AG09309 (cell line): ENCODE measurements at regions not wholly inside any gene's neighbourhood (a gene's known extent, or its start where the extent isn't known, plus 50 kb on each side); places are given as distances from the start of the nearest gene placed in this dataset.

ENCODE experiments used
- DNase-seq: peaks from one replicate; pipeline ENCODE4 v3.0.0-alpha.2; 2010; ENCODE audit warnings: low read depth
- H3K4me3 ChIP-seq: 2 replicates; pipeline ENCODE4 v1.5.1; 2011; ENCODE audit warnings: mild to moderate bottlenecking, low read depth, low read length, moderate library complexity; ENCODE audit not compliant: control insufficient read depth
- CTCF ChIP-seq: IDR thresholded peaks from 2 replicates; pipeline ENCODE4 v1.5.1; 2011; ENCODE audit warnings: mild to moderate bottlenecking, low read depth, low read length, inconsistent platforms; ENCODE audit not compliant: insufficient read depth, control insufficient read depth; ENCODE audit errors: missing control alignments

- DNase-seq, result peak; percentile 27
- TF ChIP-seq CTCF, result no peak
- H3K4me3 ChIP-seq, result no peak overlapping the region
Observed at GRCh38 chr2:220434385-220434784, 807.0 kb downstream of the SLC4A3 start.

GRCh38 chr2:220437938-220438337 is 810.5 kb downstream of the SLC4A3 start:
- no peak for DNase-seq
- H3K4me3 ChIP-seq, result no peak overlapping the region
- TF ChIP-seq CTCF, result no peak

- no peak for TF ChIP-seq CTCF
- DNase-seq, result no peak
- H3K4me3 ChIP-seq, result no peak overlapping the region
Observed at GRCh38 chr2:220440731-220441130, 813.3 kb downstream of the SLC4A3 start.

GRCh38 chr2:220441404-220441803 is 814.0 kb downstream of the SLC4A3 start:
- TF ChIP-seq CTCF, result no peak
- no peak for DNase-seq
- H3K4me3 ChIP-seq, result no peak overlapping the region

GRCh38 chr2:220442012-220442411 is 814.6 kb downstream of the SLC4A3 start:
- TF ChIP-seq CTCF, result no peak

GRCh38 chr2:220445429-220446105 is 818.1 kb downstream of the SLC4A3 start:
- no peak overlapping the region for H3K4me3 ChIP-seq
- no peak for TF ChIP-seq CTCF
- no peak for DNase-seq

More at GRCh38 chr2:220442012-220442411, 814.6 kb downstream of the SLC4A3 start:
- no peak for DNase-seq
- no peak overlapping the region for H3K4me3 ChIP-seq
